AG04450 (cell line): ENCODE measurements at regions not wholly inside any gene's neighbourhood (a gene's known extent, or its start where the extent isn't known, plus 50 kb on each side); places are given as distances from the start of the nearest gene placed in this dataset.

ENCODE experiments used
- CTCF ChIA-PET: fragments of 300-600, 350-600 bp; formaldehyde crosslinking; extraction: SDS; loops from one replicate; lab custom pipeline; 2022; ENCODE audit warnings: antibody characterized with exemption, inconsistent platforms; lab: Charles Lee
- POLR2A ChIA-PET: fragments of 350-600 bp; formaldehyde crosslinking; extraction: SDS; loops from one replicate; lab custom pipeline; 2021; ENCODE audit warnings: antibody characterized with exemption, inconsistent platforms; lab: Yijun Ruan, JAX
- DNase-seq: peaks from one replicate; pipeline ENCODE4 v3.0.0-alpha.2; 2011; ENCODE audit warnings: low read depth, low spot score
- H3K27ac ChIP-seq: one replicate; pipeline ENCODE4 v1.5.1; 2012; ENCODE audit warnings: low read depth, low read length, control low read depth
- H3K27me3 ChIP-seq: one replicate; pipeline ENCODE4 v1.6.0; 2012; ENCODE audit warnings: low read length; ENCODE audit not compliant: control insufficient read depth, insufficient read depth
- H3K4me3 ChIP-seq: 2 replicates; pipeline ENCODE4 v1.5.1; 2011; ENCODE audit warnings: mild to moderate bottlenecking, low read depth, low read length, control low read depth
- H3K9me3 ChIP-seq: 2 replicates; pipeline ENCODE4 v1.5.1; 2012; ENCODE audit warnings: low read length; ENCODE audit not compliant: control insufficient read depth, insufficient read depth
- TF ChIP-seq, protein P1 (sequence below): IDR thresholded peaks from 2 replicates; pipeline ENCODE4 v1.5.1; 2011; ENCODE audit warnings: low read depth, low read length, control low read depth, inconsistent platforms

DNA sequence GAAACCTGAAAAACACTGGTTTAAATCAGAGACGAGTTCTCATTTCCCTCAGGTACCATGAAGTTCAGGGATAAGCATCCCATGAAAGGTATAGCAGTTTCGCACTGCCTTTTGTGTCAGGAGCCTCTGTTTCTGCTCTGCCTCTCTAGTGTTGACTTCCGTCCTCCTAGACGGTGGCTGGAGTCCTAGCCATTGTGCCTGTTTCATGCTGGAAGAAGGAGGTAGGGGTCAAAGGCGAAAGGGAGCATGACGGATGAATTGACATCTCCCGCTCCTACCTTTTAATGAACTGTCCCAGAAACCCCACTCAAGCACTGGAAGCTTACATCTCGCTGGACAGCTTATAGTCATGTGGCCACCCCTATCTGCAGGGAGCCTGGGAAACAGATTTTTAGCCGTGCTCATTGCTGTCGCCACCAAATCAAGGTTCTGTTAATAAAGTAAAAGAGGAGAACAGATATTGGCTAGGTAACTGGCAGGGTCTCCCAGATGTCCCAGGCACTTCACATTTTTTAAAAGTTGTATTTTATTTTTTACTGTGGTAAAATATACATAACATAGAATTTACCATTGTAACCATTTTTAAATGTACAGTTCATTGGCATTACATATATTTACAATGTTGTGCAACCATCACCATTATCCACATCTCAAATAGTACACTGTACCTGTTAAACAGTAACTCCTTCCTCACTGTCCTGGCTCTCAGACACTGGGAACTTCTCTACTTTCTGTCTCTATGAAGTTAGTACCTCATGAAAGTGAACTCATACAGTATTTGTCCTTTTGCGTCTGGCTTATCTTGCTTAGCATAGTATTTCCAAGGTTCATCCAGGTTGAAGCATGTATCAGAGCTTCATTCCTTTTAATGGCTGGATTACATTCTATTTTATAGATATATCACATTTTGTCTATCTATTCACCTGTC is 55.0 kb upstream of the CTLA4 start:
- Histone ChIP-seq H3K4me3 (no peak overlapping the region), H3K9me3 (no peaks in the 10 kb centered on the region), H3K27me3 (peaks cover 5% of the 10 kb centered on the region), H3K27ac (peak overlapping the region; percentile 86)
- CTCF ChIA-PET: interaction anchor here (0.6 to 5.6 kb wide), 4 partner anchors 328 to 482 kb away, joined by 5 to 32 read pairs (median 6); no protein-coding TSS in a partner anchor
- POLR2A ChIA-PET: no interaction called here
- no peak for DNase-seq
- TF ChIP-seq, protein P1, sequence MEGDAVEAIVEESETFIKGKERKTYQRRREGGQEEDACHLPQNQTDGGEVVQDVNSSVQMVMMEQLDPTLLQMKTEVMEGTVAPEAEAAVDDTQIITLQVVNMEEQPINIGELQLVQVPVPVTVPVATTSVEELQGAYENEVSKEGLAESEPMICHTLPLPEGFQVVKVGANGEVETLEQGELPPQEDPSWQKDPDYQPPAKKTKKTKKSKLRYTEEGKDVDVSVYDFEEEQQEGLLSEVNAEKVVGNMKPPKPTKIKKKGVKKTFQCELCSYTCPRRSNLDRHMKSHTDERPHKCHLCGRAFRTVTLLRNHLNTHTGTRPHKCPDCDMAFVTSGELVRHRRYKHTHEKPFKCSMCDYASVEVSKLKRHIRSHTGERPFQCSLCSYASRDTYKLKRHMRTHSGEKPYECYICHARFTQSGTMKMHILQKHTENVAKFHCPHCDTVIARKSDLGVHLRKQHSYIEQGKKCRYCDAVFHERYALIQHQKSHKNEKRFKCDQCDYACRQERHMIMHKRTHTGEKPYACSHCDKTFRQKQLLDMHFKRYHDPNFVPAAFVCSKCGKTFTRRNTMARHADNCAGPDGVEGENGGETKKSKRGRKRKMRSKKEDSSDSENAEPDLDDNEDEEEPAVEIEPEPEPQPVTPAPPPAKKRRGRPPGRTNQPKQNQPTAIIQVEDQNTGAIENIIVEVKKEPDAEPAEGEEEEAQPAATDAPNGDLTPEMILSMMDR: no peak

DNA sequence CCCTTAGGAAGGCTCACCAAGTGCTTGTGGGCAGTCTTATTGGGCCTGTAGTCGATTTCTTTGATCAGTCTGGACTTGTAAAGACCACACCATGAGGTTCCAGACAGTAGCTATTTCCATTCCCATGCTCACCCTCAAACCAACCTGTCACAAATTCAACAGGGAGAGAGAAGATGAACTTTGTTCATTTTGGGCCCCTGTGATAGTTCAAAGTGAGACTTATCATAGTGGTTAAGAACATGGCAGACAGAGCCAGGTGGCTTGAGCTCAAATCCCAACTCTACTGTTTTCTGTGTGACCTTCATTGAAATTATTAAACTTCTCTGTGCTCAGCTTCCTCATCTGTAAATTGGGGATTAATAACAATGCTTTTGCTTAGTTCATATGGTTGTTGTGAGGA is 53.9 kb upstream of the CTLA4 start:
- Histone ChIP-seq H3K4me3 (no peak overlapping the region), H3K9me3 (no peaks in the 10 kb centered on the region), H3K27me3 (peaks cover 5% of the 10 kb centered on the region), H3K27ac (no peak overlapping the region)
- POLR2A ChIA-PET: no interaction called here
- DNase-seq: no peak
- CTCF ChIA-PET: interaction anchor here (0.6 to 5.6 kb wide), 8 partner anchors 31 to 382 kb away, joined by 3 to 32 read pairs (median 6); no protein-coding TSS in a partner anchor
- TF ChIP-seq, protein P1: no peak

DNA sequence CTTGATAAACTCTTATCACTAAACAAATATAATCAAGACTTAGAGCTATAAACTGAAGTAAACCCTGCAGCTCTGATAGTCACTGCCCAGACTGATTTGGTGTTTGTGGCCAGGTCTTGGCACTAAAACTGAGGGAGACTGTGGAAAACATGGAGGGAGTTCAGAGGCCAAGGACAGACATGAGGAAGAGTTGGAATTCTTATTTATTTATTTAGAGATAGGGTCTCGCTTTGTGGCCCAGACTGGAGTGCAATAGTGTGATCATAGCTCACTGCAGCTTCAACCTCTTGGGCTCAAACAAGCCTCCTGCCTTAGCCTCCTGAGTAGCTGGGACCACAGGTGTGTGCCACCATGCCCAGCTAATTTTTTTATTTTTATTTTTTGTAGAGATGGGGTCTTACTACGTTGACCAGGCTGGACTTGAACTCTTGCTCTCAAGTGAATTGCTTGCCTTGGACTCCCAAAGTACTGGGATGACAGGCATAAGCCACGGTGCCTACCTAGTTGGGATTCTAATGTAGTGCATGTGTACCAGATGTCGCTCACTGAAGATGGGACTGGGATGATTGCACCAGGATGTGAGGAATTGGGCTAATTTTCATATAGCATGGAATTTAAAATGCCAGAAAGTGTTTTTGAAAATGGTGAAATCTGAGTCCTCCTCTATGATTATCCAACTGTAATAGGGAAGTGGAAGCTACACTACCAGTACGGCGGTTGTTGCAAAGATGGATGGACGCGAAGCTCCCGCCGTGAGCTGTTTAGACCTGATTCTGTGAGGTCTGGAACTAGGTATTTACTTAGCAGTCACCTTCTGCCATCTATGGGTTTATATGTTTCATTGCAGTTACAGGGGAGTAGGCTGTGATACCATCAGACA is 52.7 kb upstream of the CTLA4 start:
- TF ChIP-seq, protein P1: peak; percentile 85
- H3K27ac ChIP-seq: no peak overlapping the region
- POLR2A ChIA-PET: interaction anchor here (1.0 kb wide), 1 partner anchor 575 kb away, joined by 3 read pairs; the partner anchor contains the start of gene CYP20A1

GRCh38 chr2:203815541-203815898 is 52.1 kb upstream of the CTLA4 start:
- ChIA-PET POLR2A (interaction anchor here (1.0 kb wide), 1 partner anchor 576 kb away, joined by 3 read pairs; the partner anchor contains the start of gene CYP20A1), CTCF (interaction anchor here (0.6 to 5.6 kb wide), 53 partner anchors 9 to 1244 kb away, joined by 3 to 32 read pairs (median 4); no protein-coding TSS in a partner anchor)
- H3K27me3 ChIP-seq: peaks cover 5% of the 10 kb centered on the region
- H3K27ac ChIP-seq: no peak overlapping the region
- H3K4me3 ChIP-seq: no peak overlapping the region
- no peak for DNase-seq
- no peaks in the 10 kb centered on the region for H3K9me3 ChIP-seq
- TF ChIP-seq, protein P1: no peak

More for the DNA sequence above, 52.7 kb upstream of the CTLA4 start:
- H3K9me3 ChIP-seq: no peaks in the 10 kb centered on the region
- CTCF ChIA-PET: interaction anchor here (0.6 to 5.6 kb wide), 60 partner anchors 9 to 1243 kb away, joined by 3 to 32 read pairs (median 4); no protein-coding TSS in a partner anchor
- peaks cover 5% of the 10 kb centered on the region for H3K27me3 ChIP-seq
- DNase-seq: peak; percentile 42
- no peak overlapping the region for H3K4me3 ChIP-seq
